A673 (cell line): ENCODE measurements at regions not wholly inside any gene's neighbourhood (a gene's known extent, or its start where the extent isn't known, plus 50 kb on each side); places are given as distances from the start of the nearest gene placed in this dataset.

Experiments used
- CTCF ChIP-seq: fragments of 300-800, 200-600 bp; sonication (generic); conservative IDR thresholded peaks from 2 replicates; pipeline ENCODE4 v1.5.1; 2017; ENCODE audit warnings: low read depth, mild to moderate bottlenecking, antibody characterized with exemption, low read length, moderate library complexity, mixed read lengths
- EZH2 ChIP-seq: fragments of 200-600 bp; sonication (generic); IDR thresholded peaks from 2 replicates; pipeline ENCODE4 v1.6.1; 2017; ENCODE audit warnings: borderline replicate concordance, low read depth, mild to moderate bottlenecking, mixed read lengths, antibody characterized with exemption, low read length; ENCODE audit not compliant: poor library complexity, severe bottlenecking

- TF ChIP-seq CTCF (no peak), EZH2 (no peak)
These were observed 72.5 kb upstream of the TAB3 start for GRCh38 chrX:30961387-30962174.
